Colon (tissue), 2 donors: ENCODE measurements at regions not wholly inside any gene's neighbourhood (a gene's known extent, or its start where the extent isn't known, plus 50 kb on each side); places are given as distances from the start of the nearest gene placed in this dataset.
"Not testable (repeated sequence)": the region's sequence is repeated elsewhere in the genome, so short reads cannot be mapped to it uniquely, and the experiment has no call there.

ENCODE experiments used
- FAIRE-seq: peaks from 2 replicates; lab custom pipeline; 2012; peaks lifted over from hg19 to GRCh38; lab: Jason Lieb, UNC
- donor health status: control.
- donor health status: control.

- no peak for FAIRE-seq
Measured at GRCh38 chr9:12416716-12417115, 276.5 kb upstream of the TYRP1 start.

GRCh38 chr9:12424243-12424642 lies 268.9 kb upstream of the TYRP1 start:
- no peak for FAIRE-seq

DNA sequence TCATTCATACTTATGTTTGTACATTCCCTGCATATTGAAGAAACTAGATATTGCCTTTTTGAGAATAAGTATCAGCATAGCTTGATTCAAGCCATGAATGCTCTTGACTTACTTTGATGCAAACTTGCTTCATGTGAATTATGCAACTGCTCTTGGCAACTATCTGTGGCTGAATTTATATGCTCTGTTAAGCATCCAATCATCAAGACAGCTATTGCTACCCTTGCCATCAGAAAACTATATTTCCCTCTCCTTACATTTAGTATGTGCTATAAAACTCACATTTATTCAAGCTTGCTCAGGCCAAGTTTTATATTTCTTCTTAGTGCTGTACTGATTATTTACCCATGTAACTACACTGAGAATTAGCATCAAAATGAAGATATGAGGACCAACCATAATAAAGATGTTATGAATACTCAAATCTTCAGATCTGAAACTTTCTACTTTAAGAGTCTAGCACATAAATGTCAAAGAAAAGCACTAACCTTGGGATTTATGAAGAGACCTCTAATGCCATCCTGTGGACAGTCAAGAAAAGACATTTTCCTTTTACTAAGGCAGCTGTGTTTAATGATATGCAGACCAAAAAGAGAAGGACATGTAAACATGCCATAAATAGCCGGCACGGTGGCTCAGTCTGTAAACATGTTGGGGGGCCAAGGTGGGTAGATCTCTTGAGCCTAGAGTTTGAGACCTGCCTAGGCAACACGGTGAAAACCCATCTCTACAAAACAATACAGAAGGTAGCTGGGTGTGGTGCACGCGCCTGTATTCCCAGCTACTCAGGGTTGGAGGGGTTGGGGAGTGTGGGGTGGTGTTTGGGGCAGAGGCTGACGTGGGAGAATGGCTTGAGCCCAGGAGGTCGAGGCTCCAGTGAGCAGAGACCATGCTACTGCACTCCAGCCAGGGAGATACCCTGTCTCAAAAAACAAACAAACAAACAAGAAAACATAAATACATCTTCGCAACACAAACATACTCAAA lies 267.0 kb upstream of the TYRP1 start:
- FAIRE-seq: no peak

GRCh38 chr9:12439267-12439666 lies 253.9 kb upstream of the TYRP1 start:
- FAIRE-seq: no peak

DNA sequence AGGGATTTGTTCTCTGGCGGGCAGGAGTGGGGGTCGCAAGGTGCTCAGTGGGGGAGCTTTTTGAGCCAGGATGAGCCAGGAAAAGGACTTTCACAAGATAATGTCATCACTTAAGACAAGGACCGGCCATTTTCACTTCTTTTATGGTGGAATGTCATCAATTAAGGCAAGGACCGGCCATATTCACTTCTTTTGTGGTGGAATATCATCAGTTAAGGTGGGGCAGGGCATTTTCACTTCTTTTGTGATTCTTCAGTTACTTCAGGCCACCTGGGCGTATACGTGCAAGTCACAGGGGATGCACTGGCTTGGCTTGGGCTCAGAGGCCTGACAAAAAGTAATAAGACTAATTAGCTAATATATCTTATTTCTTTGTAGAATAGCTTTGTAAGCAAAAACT lies 252.1 kb upstream of the TYRP1 start:
- FAIRE-seq: not testable (repeated sequence)

DNA sequence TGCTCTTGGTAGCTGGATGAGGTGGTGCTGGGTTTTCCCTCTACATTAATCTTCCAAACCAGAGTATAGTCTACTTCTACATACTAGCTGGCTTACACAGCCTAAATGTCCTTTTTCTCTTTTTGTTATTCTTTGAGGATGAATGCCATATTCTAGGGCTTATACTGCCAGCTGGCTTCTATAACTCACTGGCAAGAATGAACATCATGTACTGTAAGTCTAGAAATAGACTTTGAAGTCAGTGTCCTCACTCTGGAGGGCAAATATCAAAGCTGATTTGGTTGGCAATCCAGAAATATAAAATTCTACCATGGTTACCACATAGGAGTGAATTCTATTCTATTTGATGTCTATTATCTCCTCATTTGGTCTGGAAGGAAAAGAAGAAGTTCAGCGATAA lies 251.7 kb upstream of the TYRP1 start:
- no peak for FAIRE-seq

GRCh38 chr9:12448246-12448645 lies 244.9 kb upstream of the TYRP1 start:
- no peak for FAIRE-seq

DNA sequence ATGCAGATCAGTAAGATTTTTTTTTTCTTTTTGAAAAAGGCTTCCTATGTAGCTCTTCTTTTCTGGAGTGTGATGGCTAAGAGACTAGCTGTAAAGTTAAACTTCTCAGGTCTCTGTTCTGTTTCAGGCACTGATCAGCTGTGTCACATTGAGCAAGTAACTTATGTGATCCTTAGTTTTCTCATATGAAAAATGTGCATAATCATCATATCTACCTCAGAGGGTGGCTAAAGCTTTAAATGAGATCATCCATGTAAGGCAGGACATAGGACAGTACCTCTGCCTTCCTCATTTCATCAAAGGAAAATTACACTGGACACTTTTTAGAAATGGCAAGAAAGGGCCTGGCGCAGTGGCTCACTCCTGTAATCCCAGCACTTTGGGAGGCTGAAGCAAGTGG lies 235.9 kb upstream of the TYRP1 start:
- no peak for FAIRE-seq

DNA sequence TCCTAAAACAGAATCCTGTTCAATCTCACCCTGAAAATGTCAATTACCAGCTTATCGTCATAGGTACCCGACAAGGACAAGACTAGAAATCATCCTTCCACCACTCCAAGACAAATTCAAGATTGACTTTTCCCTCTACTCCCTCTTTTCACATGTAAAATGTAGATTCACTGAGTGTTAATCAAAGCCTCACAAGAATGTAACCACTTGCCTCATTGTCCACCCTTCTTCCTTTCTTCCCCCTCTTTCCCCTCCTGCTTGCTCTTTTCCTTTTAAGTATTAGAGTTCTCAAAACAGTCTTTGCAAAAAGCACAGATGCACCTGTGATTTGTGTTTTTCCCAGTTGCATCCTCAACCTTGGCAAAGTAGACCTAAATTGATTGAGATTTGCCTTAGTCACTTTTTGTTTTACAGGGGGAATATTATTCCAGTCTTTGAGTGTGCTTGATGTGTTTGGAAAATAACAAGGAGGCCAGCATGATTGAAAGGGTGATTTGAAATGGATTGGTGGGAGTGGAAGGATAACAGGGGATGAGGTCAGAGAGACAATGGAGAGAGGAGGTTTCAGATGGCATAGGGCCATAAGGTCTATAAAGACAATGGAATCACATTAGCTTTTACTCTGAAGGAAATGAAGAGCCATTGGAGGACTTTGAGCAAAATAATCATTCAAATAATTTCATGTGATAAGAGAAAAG lies 231.3 kb upstream of the TYRP1 start:
- no peak for FAIRE-seq

DNA sequence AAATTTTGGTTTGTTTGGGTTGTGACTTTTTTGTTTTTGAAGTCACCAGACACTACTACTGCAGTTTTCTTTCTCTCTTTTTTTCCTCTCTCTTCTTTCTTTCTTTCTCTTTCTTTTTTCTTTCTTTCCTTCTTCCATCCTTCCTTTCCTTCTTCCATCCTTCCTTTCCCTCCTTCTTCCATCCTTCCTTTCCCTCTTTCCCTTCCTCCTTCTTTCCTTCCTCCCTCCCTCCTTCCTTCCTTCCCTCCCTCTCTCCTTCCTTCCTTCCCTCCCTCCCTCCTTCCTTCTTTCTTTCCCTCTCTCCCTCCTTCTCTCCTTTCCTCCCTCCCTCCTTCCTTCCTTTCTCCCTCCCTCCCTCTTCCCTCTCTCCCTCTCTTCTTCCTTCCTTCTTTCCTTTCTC lies 230.3 kb upstream of the TYRP1 start:
- no peak for FAIRE-seq

DNA sequence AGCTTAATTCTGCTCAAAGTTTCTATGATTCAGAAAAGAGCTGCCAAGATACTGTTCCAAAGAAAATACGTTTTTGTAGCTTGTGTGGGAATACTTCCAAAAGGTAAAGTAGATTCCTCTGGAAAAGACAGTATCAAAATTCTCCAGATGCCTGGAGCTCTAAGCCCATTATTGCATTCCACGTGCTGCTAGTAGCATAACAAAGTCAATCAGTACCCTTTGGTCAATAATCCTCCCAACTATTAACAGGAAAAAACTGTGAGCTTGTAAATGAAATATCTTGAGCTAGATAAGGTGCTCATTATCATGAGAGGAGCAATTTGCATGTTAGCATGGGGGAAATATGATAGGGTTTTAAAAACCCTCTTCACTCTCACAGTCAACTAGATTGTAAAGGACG lies 229.5 kb upstream of the TYRP1 start:
- no peak for FAIRE-seq

- FAIRE-seq: no peak
Measured at GRCh38 chr9:12464400-12464799, 228.8 kb upstream of the TYRP1 start.

GRCh38 chr9:12464910-12465512 lies 228.2 kb upstream of the TYRP1 start:
- no peak for FAIRE-seq

GRCh38 chr9:12469084-12469483 lies 224.1 kb upstream of the TYRP1 start:
- no peak for FAIRE-seq

DNA sequence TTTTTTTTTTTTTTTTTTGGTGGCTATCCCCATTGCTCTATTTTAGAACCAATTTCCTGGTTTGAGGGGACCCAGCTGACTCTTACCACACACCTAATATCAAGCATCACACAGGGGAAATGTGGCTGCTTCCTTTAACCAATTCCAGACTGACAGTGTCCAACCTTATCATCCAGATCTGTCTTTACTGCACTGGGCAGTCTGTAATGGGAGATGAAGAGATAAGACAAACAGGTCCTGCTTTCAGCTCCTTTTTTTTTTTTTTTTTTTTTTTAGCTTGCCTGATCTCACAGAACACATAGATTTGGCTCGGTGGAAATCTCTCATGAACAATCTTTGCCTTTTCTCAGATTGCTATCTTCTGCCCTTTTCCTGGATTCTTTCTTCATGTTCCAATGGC lies 198.8 kb upstream of the TYRP1 start:
- no peak for FAIRE-seq

DNA sequence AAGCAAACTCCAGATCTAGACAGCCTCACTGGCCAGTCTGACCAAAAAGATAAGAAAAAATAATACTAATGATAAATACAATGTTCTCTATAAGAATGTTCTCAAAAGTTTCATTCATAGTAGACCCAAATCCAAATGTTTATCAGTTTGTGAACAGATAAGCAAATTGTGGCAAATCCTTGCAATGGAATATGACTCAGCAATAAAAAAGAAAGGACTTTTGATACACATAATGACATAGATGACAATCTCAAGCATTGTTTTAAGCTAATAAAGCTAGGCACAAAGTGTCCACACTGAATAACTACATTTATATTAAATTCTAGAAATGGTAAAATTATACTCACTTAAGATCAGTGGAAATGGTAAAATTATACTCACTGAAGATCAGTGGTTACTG lies 195.4 kb upstream of the TYRP1 start:
- no peak for FAIRE-seq

GRCh38 chr9:12502520-12502919 lies 190.7 kb upstream of the TYRP1 start:
- FAIRE-seq: no peak

GRCh38 chr9:12503606-12504122 lies 189.5 kb upstream of the TYRP1 start:
- FAIRE-seq: no peak

GRCh38 chr9:12510551-12510950 lies 182.6 kb upstream of the TYRP1 start:
- FAIRE-seq: no peak

DNA sequence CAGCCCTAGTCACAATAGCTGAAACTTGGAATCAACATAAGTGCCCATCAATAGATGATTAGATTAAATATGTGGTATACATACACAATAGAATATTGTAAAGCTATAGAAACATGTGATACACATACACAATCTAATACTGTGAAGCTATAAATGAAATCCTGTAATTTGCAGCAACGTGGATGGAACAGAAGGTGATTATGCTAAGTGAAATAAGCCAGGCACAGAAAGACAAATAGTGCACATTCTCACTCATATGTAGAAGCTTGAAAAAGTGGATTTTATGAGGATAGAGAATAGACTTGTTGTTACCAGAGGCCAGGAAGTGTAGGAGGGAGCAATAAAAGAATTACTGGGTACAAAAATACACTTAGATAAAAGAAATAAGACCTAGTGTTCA lies 181.5 kb upstream of the TYRP1 start:
- no peak for FAIRE-seq

DNA sequence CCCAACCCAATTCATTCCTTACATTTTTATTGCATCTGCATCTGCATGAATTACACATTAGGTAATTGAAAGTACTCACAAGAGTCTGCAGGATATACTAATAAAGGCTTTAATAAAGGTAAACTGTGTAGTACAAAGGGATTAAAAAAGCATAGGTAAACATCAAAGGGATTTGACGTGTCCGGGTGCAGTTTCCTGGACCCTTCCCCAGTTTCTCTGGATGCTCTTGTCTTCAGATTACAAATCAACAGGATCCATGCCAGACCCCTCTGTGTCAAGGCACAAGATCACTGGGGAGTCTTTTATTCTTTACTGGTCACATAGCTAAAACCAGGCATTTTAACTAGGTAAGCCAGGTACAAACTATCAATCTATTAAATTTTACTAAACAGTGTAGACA lies 177.2 kb upstream of the TYRP1 start:
- no peak for FAIRE-seq

DNA sequence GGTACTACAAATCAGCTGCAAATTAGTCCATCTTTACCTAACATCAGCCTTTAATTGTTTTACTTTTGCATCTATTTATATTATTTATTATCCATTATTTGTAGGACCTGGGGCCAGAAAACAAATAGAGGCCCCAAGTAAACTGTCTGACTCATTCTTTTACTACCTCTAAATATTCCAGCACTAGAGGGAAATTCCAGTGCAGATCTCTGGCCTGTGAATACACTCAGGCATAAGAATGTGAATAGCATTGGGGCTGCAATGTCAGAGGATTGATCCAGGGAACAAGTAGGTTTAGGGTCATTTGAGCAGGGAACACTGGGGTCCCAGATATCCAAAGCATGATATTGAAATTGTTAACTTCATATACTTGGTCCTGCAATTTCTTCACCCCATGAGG lies 176.6 kb upstream of the TYRP1 start:
- no peak for FAIRE-seq
